ENCODE measurements at regions not wholly inside any gene's neighbourhood (a gene's known extent, or its start where the extent isn't known, plus 50 kb on each side); places are given as distances from the start of the nearest gene placed in this dataset.

DNA sequence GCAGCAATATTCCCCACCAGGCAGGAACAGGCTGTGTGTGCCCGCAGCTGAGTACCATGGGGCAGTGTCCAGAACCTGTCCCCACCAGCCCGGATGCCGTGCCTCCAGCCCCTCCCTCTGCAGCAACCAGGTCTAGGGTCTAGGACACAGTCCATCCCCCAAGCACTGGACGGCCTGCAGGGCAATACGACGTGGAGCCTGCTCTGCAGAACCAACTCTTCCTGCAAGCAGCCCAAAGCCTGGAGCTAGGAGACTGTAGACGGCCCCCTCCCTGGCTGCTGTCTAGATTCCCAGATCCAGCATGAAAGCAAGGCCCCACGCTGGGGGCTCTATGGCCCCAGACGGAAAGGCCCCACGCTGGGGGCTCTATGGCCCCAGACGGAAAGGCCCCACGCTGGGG lies 128.2 kb upstream of the AFDN start:
- TF ChIP-seq, protein P1, sequence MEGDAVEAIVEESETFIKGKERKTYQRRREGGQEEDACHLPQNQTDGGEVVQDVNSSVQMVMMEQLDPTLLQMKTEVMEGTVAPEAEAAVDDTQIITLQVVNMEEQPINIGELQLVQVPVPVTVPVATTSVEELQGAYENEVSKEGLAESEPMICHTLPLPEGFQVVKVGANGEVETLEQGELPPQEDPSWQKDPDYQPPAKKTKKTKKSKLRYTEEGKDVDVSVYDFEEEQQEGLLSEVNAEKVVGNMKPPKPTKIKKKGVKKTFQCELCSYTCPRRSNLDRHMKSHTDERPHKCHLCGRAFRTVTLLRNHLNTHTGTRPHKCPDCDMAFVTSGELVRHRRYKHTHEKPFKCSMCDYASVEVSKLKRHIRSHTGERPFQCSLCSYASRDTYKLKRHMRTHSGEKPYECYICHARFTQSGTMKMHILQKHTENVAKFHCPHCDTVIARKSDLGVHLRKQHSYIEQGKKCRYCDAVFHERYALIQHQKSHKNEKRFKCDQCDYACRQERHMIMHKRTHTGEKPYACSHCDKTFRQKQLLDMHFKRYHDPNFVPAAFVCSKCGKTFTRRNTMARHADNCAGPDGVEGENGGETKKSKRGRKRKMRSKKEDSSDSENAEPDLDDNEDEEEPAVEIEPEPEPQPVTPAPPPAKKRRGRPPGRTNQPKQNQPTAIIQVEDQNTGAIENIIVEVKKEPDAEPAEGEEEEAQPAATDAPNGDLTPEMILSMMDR (IDR thresholded peaks at IDR 0.05; ENCODE audit: poor library complexity, severe bottlenecking): no peak
- TF ChIP-seq POLR2AphosphoS5 (IDR thresholded peaks at IDR 0.05) (no peak), TAF1 (IDR thresholded peaks at IDR 0.05; ENCODE audit: low read depth) (no peak), EP300 (conservative IDR thresholded peaks at IDR 0.05; ENCODE audit: poor library complexity, severe bottlenecking) (no peak), RAD21 (conservative IDR thresholded peaks at IDR 0.05) (no peak), EZH2 (IDR thresholded peaks at IDR 0.05; ENCODE audit: borderline replicate concordance, insufficient read depth, low read length, poor library complexity, severe bottlenecking) (no peak)
